ENCODE measurements at regions not wholly inside any gene's neighbourhood (a gene's known extent, or its start where the extent isn't known, plus 50 kb on each side); places are given as distances from the start of the nearest gene placed in this dataset.

GRCh38 chr18:51757255-51757924, 559.9 kb upstream of the MEX3C start:
- ATAC-seq, result no peak
- no peak for TF ChIP-seq POU6F1 (CRISPR knock-in tag; IDR thresholded peaks at IDR 0.05; ENCODE audit: borderline replicate concordance, low read depth)
- no peak for TF ChIP-seq ZNF8 (CRISPR knock-in tag; IDR thresholded peaks at IDR 0.05)
- TF ChIP-seq GLIS3 (CRISPR knock-in tag; IDR thresholded peaks at IDR 0.05), result no peak
- no peak for TF ChIP-seq ZNF565 (CRISPR knock-in tag; conservative IDR thresholded peaks at IDR 0.05; ENCODE audit: low read depth)
- no peak for TF ChIP-seq TSHZ2 (CRISPR knock-in tag; IDR thresholded peaks at IDR 0.05)
- no peak for TF ChIP-seq TCF4 (CRISPR knock-in tag; IDR thresholded peaks at IDR 0.05; ENCODE audit: borderline replicate concordance)

GRCh38 chr18:51762373-51762772, 564.9 kb upstream of the MEX3C start:
- no peak for ATAC-seq

GRCh38 chr18:51765606-51766360, 568.3 kb upstream of the MEX3C start:
- TF ChIP-seq OSR1 (CRISPR knock-in tag; IDR thresholded peaks at IDR 0.05) (no peak), TSHZ2 (CRISPR knock-in tag; IDR thresholded peaks at IDR 0.05) (no peak), RARB (CRISPR knock-in tag; IDR thresholded peaks at IDR 0.05) (no peak), ZFP3 (CRISPR knock-in tag; IDR thresholded peaks at IDR 0.05) (no peak)
- ATAC-seq, result no peak

More at GRCh38 chr18:51762373-51762772, 564.9 kb upstream of the MEX3C start:
- TF ChIP-seq OSR1 (CRISPR knock-in tag; IDR thresholded peaks at IDR 0.05) (no peak), ZNF8 (CRISPR knock-in tag; IDR thresholded peaks at IDR 0.05) (no peak), RARB (CRISPR knock-in tag; IDR thresholded peaks at IDR 0.05) (no peak), ARNTL (CRISPR knock-in tag; IDR thresholded peaks at IDR 0.05; ENCODE audit: borderline replicate concordance, low read depth) (no peak), PPARA (CRISPR knock-in tag; IDR thresholded peaks at IDR 0.05; ENCODE audit: borderline replicate concordance) (no peak), POU6F1 (CRISPR knock-in tag; IDR thresholded peaks at IDR 0.05; ENCODE audit: borderline replicate concordance, low read depth) (no peak), ZFP3 (CRISPR knock-in tag; IDR thresholded peaks at IDR 0.05) (no peak), TOX (CRISPR knock-in tag; IDR thresholded peaks at IDR 0.05; ENCODE audit: borderline replicate concordance) (no peak), TCF4 (CRISPR knock-in tag; IDR thresholded peaks at IDR 0.05; ENCODE audit: borderline replicate concordance) (no peak), ISL1 (CRISPR knock-in tag; IDR thresholded peaks at IDR 0.05) (no peak), ESRRG (CRISPR knock-in tag; IDR thresholded peaks at IDR 0.05) (no peak), BACH2 (CRISPR knock-in tag; IDR thresholded peaks at IDR 0.05; ENCODE audit: borderline replicate concordance) (no peak), ZFP30 (CRISPR knock-in tag; IDR thresholded peaks at IDR 0.05) (no peak)
- TF ChIP-seq, protein P1, sequence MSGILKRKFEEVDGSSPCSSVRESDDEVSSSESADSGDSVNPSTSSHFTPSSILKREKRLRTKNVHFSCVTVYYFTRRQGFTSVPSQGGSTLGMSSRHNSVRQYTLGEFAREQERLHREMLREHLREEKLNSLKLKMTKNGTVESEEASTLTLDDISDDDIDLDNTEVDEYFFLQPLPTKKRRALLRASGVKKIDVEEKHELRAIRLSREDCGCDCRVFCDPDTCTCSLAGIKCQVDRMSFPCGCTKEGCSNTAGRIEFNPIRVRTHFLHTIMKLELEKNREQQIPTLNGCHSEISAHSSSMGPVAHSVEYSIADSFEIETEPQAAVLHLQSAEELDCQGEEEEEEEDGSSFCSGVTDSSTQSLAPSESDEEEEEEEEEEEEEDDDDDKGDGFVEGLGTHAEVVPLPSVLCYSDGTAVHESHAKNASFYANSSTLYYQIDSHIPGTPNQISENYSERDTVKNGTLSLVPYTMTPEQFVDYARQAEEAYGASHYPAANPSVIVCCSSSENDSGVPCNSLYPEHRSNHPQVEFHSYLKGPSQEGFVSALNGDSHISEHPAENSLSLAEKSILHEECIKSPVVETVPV (CRISPR knock-in tag; IDR thresholded peaks at IDR 0.05), result no peak
- TF ChIP-seq, protein P2, sequence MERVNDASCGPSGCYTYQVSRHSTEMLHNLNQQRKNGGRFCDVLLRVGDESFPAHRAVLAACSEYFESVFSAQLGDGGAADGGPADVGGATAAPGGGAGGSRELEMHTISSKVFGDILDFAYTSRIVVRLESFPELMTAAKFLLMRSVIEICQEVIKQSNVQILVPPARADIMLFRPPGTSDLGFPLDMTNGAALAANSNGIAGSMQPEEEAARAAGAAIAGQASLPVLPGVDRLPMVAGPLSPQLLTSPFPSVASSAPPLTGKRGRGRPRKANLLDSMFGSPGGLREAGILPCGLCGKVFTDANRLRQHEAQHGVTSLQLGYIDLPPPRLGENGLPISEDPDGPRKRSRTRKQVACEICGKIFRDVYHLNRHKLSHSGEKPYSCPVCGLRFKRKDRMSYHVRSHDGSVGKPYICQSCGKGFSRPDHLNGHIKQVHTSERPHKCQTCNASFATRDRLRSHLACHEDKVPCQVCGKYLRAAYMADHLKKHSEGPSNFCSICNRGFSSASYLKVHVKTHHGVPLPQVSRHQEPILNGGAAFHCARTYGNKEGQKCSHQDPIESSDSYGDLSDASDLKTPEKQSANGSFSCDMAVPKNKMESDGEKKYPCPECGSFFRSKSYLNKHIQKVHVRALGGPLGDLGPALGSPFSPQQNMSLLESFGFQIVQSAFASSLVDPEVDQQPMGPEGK (CRISPR knock-in tag; IDR thresholded peaks at IDR 0.05; ENCODE audit: borderline replicate concordance), result no peak

All from SK-N-SH treated with all-trans-retinoic acid at 6 μM for 48 hours (cell line).